OCI-LY1 (cell line): ENCODE measurements at regions not wholly inside any gene's neighbourhood (a gene's known extent, or its start where the extent isn't known, plus 50 kb on each side); places are given as distances from the start of the nearest gene placed in this dataset.

Experiments
- H2AFZ ChIP-seq: fragments of 200-600 bp; sonication (generic), shearing (Covaris generic); 2 replicates; pipeline ENCODE4 v1.6.0; 2014; ENCODE audit warnings: antibody characterized with exemption, mild to moderate bottlenecking, low read length
- H3F3A ChIP-seq: fragments of 200-600 bp; sonication (generic), shearing (Covaris generic); 2 replicates; pipeline ENCODE4 v1.6.0; 2014; ENCODE audit warnings: mild to moderate bottlenecking, antibody characterized with exemption, low read length, moderate library complexity; ENCODE audit not compliant: insufficient read depth
- H3K27ac ChIP-seq: fragments of 200-600 bp; sonication (generic); 2 replicates; pipeline ENCODE4 v1.5.1; 2014; ENCODE audit warnings: low read length, mixed run types, mild to moderate bottlenecking, low read depth; ENCODE audit not compliant: poor library complexity, severe bottlenecking
- H3K27me3 ChIP-seq: fragments of 200-600 bp; sonication (generic); 2 replicates; pipeline ENCODE4 v1.6.0; 2014; ENCODE audit warnings: antibody characterized with exemption, mild to moderate bottlenecking, low read length, moderate library complexity; ENCODE audit not compliant: insufficient read depth
- H3K36me3 ChIP-seq: fragments of 200-600 bp; sonication (generic); 2 replicates; pipeline ENCODE4 v1.6.1; 2014; ENCODE audit warnings: mild to moderate bottlenecking, antibody characterized with exemption, low read length, moderate library complexity, mixed read lengths; ENCODE audit not compliant: insufficient read depth
- H3K4me1 ChIP-seq: fragments of 200-600 bp; sonication (generic); 2 replicates; pipeline ENCODE4 v1.5.1; 2014; ENCODE audit warnings: mild to moderate bottlenecking, low read length, moderate library complexity; ENCODE audit not compliant: insufficient read depth, severe bottlenecking
- H3K4me2 ChIP-seq: fragments of 200-600 bp; sonication (generic), shearing (Covaris generic); 2 replicates; pipeline ENCODE4 v1.6.1; 2014; ENCODE audit warnings: low read length
- H3K4me3 ChIP-seq: fragments of 200-600 bp; sonication (generic); 2 replicates; pipeline ENCODE4 v1.5.1; 2014; ENCODE audit warnings: low read length, low read depth, mild to moderate bottlenecking, mixed read lengths; ENCODE audit not compliant: poor library complexity, severe bottlenecking
- H3K79me2 ChIP-seq: fragments of 200-600 bp; shearing (Covaris generic); 2 replicates; pipeline ENCODE4 v1.6.1; 2016; ENCODE audit warnings: mixed run types, low read length, mixed read lengths; ENCODE audit not compliant: insufficient read depth
- H3K9ac ChIP-seq: fragments of 200-600 bp; sonication (generic), shearing (Covaris generic); 2 replicates; pipeline ENCODE4 v1.6.1; 2014; ENCODE audit warnings: mild to moderate bottlenecking, low read length, mixed read lengths
- H3K9me2 ChIP-seq: fragments of 200-600 bp; sonication (generic), shearing (Covaris generic); 2 replicates; pipeline ENCODE4 v1.6.1; 2014; ENCODE audit warnings: low read depth, mild to moderate bottlenecking, low read length, mixed read lengths
- H3K9me3 ChIP-seq: fragments of 200-600 bp; shearing (Covaris generic); 2 replicates; pipeline ENCODE4 v1.6.1; 2014; ENCODE audit warnings: low read length, mixed read lengths
- H4K20me1 ChIP-seq: fragments of 200-600 bp; sonication (generic), shearing (Covaris generic); 2 replicates; pipeline ENCODE4 v1.6.0; 2016; ENCODE audit warnings: mild to moderate bottlenecking, low read length; ENCODE audit not compliant: insufficient read depth
- CTCF ChIP-seq: fragments of 200-600 bp; sonication (generic), shearing (Covaris generic); IDR thresholded peaks from 2 replicates; pipeline ENCODE4 v1.5.1; 2017; ENCODE audit warnings: mild to moderate bottlenecking, antibody characterized with exemption, low read length, moderate library complexity, mixed read lengths
- EZH2 ChIP-seq: fragments of 200-600 bp; sonication (generic), shearing (Covaris generic); IDR thresholded peaks from 2 replicates; pipeline ENCODE4 v1.8.0; 2017; ENCODE audit warnings: borderline replicate concordance, mixed run types, mild to moderate bottlenecking, antibody characterized with exemption, low read length, moderate library complexity, mixed read lengths

- H3K9me2 ChIP-seq: no peaks in the 10 kb centered on the region
- H3K4me2 ChIP-seq: no peak overlapping the region
- no peaks in the 10 kb centered on the region for H3K4me1 ChIP-seq
- no peak overlapping the region for H3K9ac ChIP-seq
- TF ChIP-seq EZH2: no peak
- TF ChIP-seq CTCF: no peak
- H3K4me3 ChIP-seq: no peak overlapping the region
- H3K36me3 ChIP-seq: no peaks in the 10 kb centered on the region
- H2AFZ ChIP-seq: no peak overlapping the region
- no peak overlapping the region for H3K27ac ChIP-seq
- no peaks in the 10 kb centered on the region for H3K9me3 ChIP-seq
- H4K20me1 ChIP-seq: no peaks in the 10 kb centered on the region
- no peaks in the 10 kb centered on the region for H3K27me3 ChIP-seq
- H3F3A ChIP-seq: no peaks in the 10 kb centered on the region
- no peaks in the 10 kb centered on the region for H3K79me2 ChIP-seq
These were observed 185.1 kb downstream of the SCG2 start for GRCh38 chr2:223416815-223417610.

- Histone ChIP-seq H3K9ac (no peak overlapping the region), H3K4me3 (no peak overlapping the region), H3K27ac (no peak overlapping the region), H3F3A (no peaks in the 10 kb centered on the region), H3K4me2 (no peak overlapping the region), H3K36me3 (no peaks in the 10 kb centered on the region), H2AFZ (no peak overlapping the region), H3K27me3 (no peaks in the 10 kb centered on the region), H3K9me3 (no peaks in the 10 kb centered on the region), H3K9me2 (no peaks in the 10 kb centered on the region), H3K4me1 (no peaks in the 10 kb centered on the region), H4K20me1 (no peaks in the 10 kb centered on the region), H3K79me2 (no peaks in the 10 kb centered on the region)
- TF ChIP-seq EZH2: no peak
- TF ChIP-seq CTCF: no peak
These were observed 184.0 kb downstream of the SCG2 start for GRCh38 chr2:223418131-223418530.

- no peaks in the 10 kb centered on the region for H3K9me2 ChIP-seq
- TF ChIP-seq CTCF (no peak), EZH2 (no peak)
- no peak overlapping the region for H3K9ac ChIP-seq
- H4K20me1 ChIP-seq: no peaks in the 10 kb centered on the region
- H3F3A ChIP-seq: no peaks in the 10 kb centered on the region
- H3K27ac ChIP-seq: no peak overlapping the region
- H3K79me2 ChIP-seq: no peaks in the 10 kb centered on the region
- H2AFZ ChIP-seq: no peak overlapping the region
- no peak overlapping the region for H3K4me3 ChIP-seq
- H3K9me3 ChIP-seq: no peaks in the 10 kb centered on the region
- no peak overlapping the region for H3K4me2 ChIP-seq
- no peaks in the 10 kb centered on the region for H3K36me3 ChIP-seq
- no peaks in the 10 kb centered on the region for H3K4me1 ChIP-seq
- no peaks in the 10 kb centered on the region for H3K27me3 ChIP-seq
These were observed 183.5 kb downstream of the SCG2 start for GRCh38 chr2:223418604-223419199.
